Astrocyte (in vitro differentiated cells and primary cell): ENCODE measurements at regions not wholly inside any gene's neighbourhood (a gene's known extent, or its start where the extent isn't known, plus 50 kb on each side); places are given as distances from the start of the nearest gene placed in this dataset.

Source experiments
- EZH2 ChIP-seq: IDR thresholded peaks from 2 replicates; pipeline ENCODE4 v1.6.1; 2012; ENCODE audit warnings: mild to moderate bottlenecking, low read length, inconsistent platforms; ENCODE audit not compliant: insufficient read depth
- TF ChIP-seq, protein P1 (sequence below): IDR thresholded peaks from 2 replicates; pipeline ENCODE4 v1.5.1; 2011; ENCODE audit warnings: low read depth, mild to moderate bottlenecking, inconsistent platforms, low read length, moderate library complexity; ENCODE audit not compliant: insufficient read depth

DNA sequence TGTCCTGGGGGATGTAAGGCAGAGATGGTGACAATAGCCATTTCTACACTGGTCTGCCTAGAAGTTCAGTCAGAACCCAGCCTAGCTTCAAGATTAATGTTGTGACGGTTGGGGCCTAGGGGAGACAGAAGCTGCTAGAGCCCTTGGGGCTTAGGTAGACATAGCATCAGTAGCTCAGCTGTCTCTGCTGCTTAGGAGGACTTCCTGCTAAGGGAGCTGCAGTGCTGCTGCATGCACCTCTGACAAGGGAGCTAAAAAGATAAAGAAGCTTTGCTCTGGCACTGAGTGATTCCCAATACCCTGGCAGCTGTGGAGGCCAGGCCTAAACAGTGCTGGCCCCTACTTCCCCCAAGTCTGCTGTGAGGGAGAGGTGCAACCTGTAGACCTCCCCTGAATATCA is 116.0 kb downstream of the CT47B1 start:
- TF ChIP-seq, protein P1, sequence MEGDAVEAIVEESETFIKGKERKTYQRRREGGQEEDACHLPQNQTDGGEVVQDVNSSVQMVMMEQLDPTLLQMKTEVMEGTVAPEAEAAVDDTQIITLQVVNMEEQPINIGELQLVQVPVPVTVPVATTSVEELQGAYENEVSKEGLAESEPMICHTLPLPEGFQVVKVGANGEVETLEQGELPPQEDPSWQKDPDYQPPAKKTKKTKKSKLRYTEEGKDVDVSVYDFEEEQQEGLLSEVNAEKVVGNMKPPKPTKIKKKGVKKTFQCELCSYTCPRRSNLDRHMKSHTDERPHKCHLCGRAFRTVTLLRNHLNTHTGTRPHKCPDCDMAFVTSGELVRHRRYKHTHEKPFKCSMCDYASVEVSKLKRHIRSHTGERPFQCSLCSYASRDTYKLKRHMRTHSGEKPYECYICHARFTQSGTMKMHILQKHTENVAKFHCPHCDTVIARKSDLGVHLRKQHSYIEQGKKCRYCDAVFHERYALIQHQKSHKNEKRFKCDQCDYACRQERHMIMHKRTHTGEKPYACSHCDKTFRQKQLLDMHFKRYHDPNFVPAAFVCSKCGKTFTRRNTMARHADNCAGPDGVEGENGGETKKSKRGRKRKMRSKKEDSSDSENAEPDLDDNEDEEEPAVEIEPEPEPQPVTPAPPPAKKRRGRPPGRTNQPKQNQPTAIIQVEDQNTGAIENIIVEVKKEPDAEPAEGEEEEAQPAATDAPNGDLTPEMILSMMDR: no peak
- no peak for TF ChIP-seq EZH2
